ENCODE measurements at regions not wholly inside any gene's neighbourhood (a gene's known extent, or its start where the extent isn't known, plus 50 kb on each side); places are given as distances from the start of the nearest gene placed in this dataset.

- TF ChIP-seq CTCF (IDR thresholded peaks at IDR 0.05): no peak
- no peak for TF ChIP-seq POLR2A (IDR thresholded peaks at IDR 0.05)
These were observed 268.9 kb upstream of the KCNMB2 start for GRCh38 chr3:178267158-178267844.

All from adrenal gland (tissue), 5 donors.